RWPE1 (cell line): ENCODE measurements at regions not wholly inside any gene's neighbourhood (a gene's known extent, or its start where the extent isn't known, plus 50 kb on each side); places are given as distances from the start of the nearest gene placed in this dataset.
"Not testable (repeated sequence)": the region's sequence is repeated elsewhere in the genome, so short reads cannot be mapped to it uniquely, and the experiment has no call there.

ENCODE experiments used
- CTCF ChIA-PET: fragments of 350-600 bp; sonication (Branson Sonifier 250); formaldehyde crosslinking; extraction: SDS; loops from one replicate; lab custom pipeline; 2021; lab: Yijun Ruan, JAX
- POLR2A ChIA-PET: fragments of 400-600 bp; formaldehyde crosslinking; extraction: SDS; loops from one replicate; lab custom pipeline; 2020; ENCODE audit warnings: antibody characterized with exemption; ENCODE audit not compliant: low non-redundant PET; lab: Yijun Ruan, JAX
- DNase-seq: peaks from one replicate; pipeline ENCODE4 v3.0.0; 2012; ENCODE audit warnings: low spot score
- H3K27ac ChIP-seq: fragments of 450-650 bp; 2 replicates; pipeline ENCODE4 v1.5.1; 2017
- TF ChIP-seq, protein P1 (sequence below): fragments of 450-650 bp; conservative IDR thresholded peaks from 2 replicates; pipeline ENCODE4 v1.5.1; 2017; ENCODE audit warnings: low read depth, mild to moderate bottlenecking

DNA sequence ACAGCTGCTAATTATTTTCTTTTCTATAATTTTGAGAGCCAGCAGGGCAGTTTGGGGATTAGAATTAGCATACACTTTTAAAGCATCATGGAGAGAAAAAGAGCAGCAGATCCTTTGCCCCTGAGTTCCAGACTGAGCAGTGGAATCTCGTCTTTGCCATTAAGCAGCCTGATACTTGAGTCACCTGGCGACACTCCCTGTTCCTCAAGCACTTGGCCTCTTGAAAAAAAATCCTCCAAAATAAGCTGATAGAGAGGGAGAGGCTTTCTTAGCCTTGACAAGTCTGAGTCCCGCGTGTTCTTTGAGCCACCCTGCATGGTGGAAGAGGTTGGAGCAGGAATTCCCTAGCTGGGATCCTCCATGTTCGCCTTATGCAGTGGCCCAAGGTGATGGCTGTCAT is 398.3 kb downstream of the IRX2 start:
- ChIA-PET POLR2A (no interaction called here), CTCF (no interaction called here)
- no peak overlapping the region for H3K27ac ChIP-seq
- TF ChIP-seq, protein P1, sequence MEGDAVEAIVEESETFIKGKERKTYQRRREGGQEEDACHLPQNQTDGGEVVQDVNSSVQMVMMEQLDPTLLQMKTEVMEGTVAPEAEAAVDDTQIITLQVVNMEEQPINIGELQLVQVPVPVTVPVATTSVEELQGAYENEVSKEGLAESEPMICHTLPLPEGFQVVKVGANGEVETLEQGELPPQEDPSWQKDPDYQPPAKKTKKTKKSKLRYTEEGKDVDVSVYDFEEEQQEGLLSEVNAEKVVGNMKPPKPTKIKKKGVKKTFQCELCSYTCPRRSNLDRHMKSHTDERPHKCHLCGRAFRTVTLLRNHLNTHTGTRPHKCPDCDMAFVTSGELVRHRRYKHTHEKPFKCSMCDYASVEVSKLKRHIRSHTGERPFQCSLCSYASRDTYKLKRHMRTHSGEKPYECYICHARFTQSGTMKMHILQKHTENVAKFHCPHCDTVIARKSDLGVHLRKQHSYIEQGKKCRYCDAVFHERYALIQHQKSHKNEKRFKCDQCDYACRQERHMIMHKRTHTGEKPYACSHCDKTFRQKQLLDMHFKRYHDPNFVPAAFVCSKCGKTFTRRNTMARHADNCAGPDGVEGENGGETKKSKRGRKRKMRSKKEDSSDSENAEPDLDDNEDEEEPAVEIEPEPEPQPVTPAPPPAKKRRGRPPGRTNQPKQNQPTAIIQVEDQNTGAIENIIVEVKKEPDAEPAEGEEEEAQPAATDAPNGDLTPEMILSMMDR, result no peak
- DNase-seq, result no peak

DNA sequence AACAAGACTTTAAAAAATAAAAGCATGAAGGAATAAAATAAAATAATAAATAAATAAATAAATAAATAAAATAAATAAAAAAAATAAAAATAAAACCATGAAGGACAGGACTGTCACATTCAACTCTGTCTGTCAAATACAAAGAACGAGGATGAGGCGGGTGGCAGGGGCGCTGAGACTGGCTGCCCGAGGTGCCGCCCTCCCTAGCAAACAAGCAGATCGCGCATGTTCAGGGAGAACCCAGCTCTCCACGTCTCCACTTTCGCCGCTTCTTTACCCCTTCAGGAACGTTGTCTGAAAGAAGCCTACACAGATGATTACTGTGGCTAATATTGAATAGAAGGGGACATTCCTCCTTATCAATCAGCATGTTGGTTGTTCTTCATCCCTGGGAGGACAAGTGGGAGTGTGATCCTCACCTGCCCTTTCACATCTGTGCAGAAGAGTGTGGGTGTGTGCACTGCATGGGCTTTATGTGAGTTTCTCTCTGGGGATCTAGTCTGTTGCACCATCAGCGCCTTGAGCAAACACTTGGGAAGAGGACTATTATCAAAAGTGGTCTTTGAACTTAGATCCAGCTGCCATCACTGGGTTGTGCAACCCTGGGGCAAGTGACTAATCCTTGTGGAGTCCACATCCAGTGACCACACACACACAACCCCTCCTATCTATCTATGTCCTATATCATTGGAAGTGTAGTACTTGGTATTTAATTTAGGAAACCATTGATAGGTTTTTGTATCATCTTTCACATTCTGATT is 399.2 kb downstream of the IRX2 start:
- no peak overlapping the region for H3K27ac ChIP-seq
- POLR2A ChIA-PET, result no interaction called here
- DNase-seq, result no peak
- CTCF ChIA-PET, result interaction anchor here (0.6 kb wide), 1 partner anchor 1213 kb away, joined by 3 read pairs; no protein-coding TSS in a partner anchor
- TF ChIP-seq, protein P1, result no peak

DNA sequence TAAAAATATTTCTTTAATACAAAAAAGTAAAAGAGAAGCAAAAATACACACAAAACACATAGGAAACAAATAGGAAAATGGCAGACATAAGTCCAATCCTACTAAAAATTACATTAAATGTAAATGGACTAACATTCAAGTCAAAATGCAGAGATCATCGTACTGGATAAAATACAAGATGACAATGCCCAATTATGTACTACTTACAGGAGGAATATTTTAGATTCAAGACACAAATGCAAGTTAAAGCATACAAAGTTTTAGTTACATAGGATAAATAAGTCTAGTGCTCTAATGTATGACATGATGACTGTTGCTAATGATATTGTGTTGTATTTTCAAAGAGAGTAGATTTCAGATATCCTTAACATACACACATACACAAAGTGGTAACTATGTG is 401.7 kb downstream of the IRX2 start:
- DNase-seq, H3K27ac ChIP-seq, CTCF ChIA-PET, POLR2A ChIA-PET: not testable (repeated sequence)

DNA sequence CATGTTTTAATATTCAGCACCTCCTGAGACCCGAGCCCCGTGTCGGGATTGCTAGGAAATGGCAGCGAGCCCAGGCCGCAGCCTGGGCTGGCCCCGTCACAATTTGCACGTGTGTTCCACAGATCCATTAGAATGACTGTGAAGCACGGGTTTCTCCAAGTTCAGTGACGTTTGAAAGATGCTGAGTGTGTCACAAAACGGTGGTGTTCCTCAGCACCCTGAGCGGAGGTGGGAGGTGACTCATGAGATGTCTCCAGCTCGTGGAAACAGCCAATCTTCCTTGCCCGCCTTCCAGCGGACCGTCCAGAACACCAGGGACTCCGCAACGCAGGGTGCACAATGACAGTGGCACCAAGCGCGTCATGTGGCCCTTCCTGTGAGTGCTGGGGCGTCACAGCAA is 412.8 kb downstream of the IRX2 start:
- POLR2A ChIA-PET, result no interaction called here
- TF ChIP-seq, protein P1, result no peak

DNA sequence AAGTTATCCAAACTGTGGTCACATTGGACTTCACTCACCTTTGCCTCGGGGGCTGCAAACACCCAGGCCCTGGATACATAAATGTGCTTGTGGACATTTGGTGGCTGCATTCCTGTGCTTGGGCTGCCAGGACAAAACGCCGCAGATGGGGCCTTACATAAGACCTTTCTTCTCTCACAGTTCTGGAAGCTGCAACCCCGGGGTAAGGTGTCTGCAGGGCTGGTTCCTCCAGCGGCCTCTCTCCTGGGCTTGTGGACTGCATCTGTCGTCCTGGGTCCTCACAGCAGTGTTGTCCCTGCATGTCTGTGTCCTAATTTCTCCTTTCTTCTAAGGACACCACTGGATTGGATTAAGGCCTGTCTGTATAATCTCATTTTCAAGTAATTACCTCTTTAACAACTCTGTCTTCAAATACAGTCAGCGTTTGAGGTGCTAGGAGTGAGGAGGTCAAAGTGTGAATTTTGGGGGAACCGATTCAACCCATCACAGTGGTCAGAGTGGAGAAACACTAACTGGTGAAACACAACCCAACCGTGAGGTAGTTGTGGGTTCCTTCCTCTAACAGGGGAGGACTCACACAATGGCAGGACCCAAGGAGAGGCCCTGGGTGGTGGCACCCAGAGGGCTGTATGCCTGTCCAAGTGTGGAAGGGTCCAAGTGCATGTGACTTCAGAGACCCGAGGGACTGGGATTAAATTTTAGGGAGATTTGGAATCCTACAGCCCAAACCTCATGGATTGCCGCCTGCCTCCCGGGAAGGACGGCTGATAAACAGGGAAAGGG is 415.6 kb downstream of the IRX2 start:
- no peak overlapping the region for H3K27ac ChIP-seq
- ChIA-PET CTCF (interaction anchor here (0.6 to 0.7 kb wide), 3 partner anchors 235 to 1454 kb away, joined by 3 to 4 read pairs (median 3); no protein-coding TSS in a partner anchor), POLR2A (no interaction called here)
- no peak for DNase-seq
- TF ChIP-seq, protein P1, result no peak

More for the DNA sequence above, 412.8 kb downstream of the IRX2 start:
- CTCF ChIA-PET, result interaction anchor here (0.7 kb wide), 1 partner anchor 1840 kb away, joined by 4 read pairs; no protein-coding TSS in a partner anchor
- H3K27ac ChIP-seq, result no peak overlapping the region
- DNase-seq, result no peak

DNA sequence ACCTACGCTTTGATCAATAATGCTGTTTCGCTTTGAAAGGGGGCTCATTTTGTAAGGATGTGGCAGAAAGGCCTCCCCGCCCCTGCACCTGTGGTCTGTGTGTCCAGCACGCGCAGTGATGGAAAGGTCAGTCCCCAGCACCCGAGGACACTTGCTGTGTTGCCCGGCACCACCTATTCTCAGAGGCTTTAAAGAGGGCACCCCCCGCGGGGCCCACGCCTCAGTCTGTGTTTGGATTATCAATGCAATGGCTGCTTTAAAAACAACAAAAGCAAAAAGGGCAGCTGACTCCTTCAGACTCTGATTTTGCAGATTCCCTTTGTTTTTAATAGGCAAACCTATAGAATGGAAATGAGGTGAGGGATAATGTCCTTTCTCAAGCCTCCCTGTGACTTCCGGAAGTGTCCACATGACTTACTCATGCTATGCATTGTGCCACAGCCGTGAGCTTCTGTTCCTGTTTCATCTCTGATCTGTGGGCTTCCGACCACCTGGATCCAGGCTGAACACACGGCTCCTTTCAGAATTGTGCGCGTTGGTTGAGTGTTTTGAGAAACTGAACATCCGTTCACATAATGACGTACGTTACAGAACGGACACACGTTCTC is 416.2 kb downstream of the IRX2 start:
- ChIA-PET CTCF (interaction anchor here (0.7 to 0.9 kb wide), 3 partner anchors 79 to 1455 kb away, joined by 3 to 4 read pairs (median 3); no protein-coding TSS in a partner anchor), POLR2A (no interaction called here)
- no peak overlapping the region for H3K27ac ChIP-seq
- no peak for DNase-seq
- TF ChIP-seq, protein P1, result no peak
